ENCODE measurements at regions not wholly inside any gene's neighbourhood (a gene's known extent, or its start where the extent isn't known, plus 50 kb on each side); places are given as distances from the start of the nearest gene placed in this dataset.

DNA sequence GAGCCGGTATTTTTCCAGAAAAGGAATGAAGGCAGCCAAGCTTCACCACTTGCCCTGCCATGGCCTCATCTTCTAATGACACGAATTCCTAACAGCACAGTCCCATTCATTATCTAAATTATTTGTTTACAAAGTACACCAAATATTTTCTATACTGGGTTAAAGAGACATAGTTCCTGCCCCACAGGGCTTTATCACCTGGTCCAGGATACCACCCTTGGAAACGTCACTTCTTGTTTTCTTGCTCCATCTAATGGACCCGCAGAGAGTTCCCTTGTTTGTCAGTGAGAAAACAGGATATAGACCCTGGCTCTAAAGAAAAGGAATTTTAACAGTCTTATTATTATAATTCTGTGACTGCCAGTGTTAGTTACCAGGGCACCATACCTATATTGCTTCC, 1165.4 kb downstream of the GATA3 start:
- TF ChIP-seq, protein P1, sequence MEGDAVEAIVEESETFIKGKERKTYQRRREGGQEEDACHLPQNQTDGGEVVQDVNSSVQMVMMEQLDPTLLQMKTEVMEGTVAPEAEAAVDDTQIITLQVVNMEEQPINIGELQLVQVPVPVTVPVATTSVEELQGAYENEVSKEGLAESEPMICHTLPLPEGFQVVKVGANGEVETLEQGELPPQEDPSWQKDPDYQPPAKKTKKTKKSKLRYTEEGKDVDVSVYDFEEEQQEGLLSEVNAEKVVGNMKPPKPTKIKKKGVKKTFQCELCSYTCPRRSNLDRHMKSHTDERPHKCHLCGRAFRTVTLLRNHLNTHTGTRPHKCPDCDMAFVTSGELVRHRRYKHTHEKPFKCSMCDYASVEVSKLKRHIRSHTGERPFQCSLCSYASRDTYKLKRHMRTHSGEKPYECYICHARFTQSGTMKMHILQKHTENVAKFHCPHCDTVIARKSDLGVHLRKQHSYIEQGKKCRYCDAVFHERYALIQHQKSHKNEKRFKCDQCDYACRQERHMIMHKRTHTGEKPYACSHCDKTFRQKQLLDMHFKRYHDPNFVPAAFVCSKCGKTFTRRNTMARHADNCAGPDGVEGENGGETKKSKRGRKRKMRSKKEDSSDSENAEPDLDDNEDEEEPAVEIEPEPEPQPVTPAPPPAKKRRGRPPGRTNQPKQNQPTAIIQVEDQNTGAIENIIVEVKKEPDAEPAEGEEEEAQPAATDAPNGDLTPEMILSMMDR (IDR thresholded peaks at IDR 0.05 in 2 of 3, conservative IDR thresholded peaks at IDR 0.05 in 1 of 3; ENCODE audit: control insufficient read depth in 2 of 3, extremely low read depth in 1 of 3, insufficient read depth in 1 of 3, low read depth in 3 of 3, low read length in 3 of 3), result no peak
- no peak for TF ChIP-seq ZNF274 (IDR thresholded peaks at IDR 0.05; ENCODE audit: insufficient read depth, insufficient read length)
- no peak for TF ChIP-seq NRF1 (conservative IDR thresholded peaks at IDR 0.05; ENCODE audit: low read depth, low read length)
- TF ChIP-seq CHD2 (IDR thresholded peaks at IDR 0.05; ENCODE audit: borderline replicate concordance, low read depth, low read length), result no peak
- no peak for TF ChIP-seq POLR2A (IDR thresholded peaks at IDR 0.05; ENCODE audit: low read depth, low read length)
